ENCODE measurements at regions not wholly inside any gene's neighbourhood (a gene's known extent, or its start where the extent isn't known, plus 50 kb on each side); places are given as distances from the start of the nearest gene placed in this dataset.

DNA sequence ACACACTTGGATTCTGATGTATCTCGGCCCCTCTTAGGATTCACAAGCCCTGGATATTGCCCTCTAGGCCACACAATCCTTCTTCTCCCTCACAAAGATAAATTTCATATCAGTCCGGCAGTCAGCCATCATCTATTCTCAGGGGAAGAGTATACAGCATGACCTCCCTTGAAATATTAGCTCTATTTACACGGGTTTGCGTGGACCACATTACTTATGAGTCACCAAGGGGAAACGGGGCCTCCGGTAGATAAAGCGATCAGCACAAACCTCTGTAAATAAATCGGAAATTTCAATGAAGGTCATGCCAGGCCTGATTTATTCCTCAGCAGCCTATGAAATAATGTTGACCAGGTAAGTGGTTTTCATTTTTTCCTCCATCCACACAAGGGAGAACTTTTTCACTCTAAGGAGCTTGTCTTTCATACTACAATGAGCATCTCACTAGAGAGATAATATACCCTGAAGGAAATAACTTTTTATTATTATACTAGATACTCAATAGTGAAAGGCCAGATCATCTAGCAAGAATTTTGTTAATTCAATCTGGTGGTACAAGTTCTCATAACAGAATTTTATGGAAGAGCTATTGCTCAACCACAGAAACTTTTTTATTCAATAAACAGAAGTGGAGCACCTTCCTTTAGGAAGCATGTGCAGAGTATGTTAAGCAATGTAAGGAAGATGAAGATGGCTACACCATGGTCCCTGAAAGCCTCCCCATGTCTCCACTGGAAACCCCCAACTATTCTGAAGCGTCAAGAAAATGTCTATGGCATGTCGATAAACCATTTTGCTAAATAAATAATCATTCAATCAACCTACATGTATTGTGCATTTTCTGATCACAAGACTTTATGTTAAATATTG is 125.2 kb upstream of the PIK3C3 start:
- 90% methylated on average over 10 of the region's 10 CpGs for WGBS

GRCh38 chr18:41828137-41828536 is 126.9 kb upstream of the PIK3C3 start:
- no peaks in the 10 kb centered on the region for H3K4me1 ChIP-seq (ENCODE audit: control insufficient read depth in 4 of 4, insufficient read depth in 4 of 4, low read length in 3 of 4)
- no peak overlapping the region for H3K4me3 ChIP-seq (ENCODE audit: low read depth in 1 of 3, low read length in 3 of 3)
- H3K36me3 ChIP-seq (ENCODE audit: control insufficient read depth in 4 of 4, insufficient read depth in 3 of 4, low read depth in 1 of 4, low read length in 3 of 4): no peaks in the 10 kb centered on the region
- H3K27ac ChIP-seq (ENCODE audit: low read depth in 1 of 2, low read length in 2 of 2): no peak overlapping the region
- no peak overlapping the region for H3K9ac ChIP-seq (ENCODE audit: low read depth in 1 of 2, low read length in 2 of 2)
- no peak for TF ChIP-seq RXRA (IDR thresholded peaks at IDR 0.05)
- no peak for TF ChIP-seq YY1 (IDR thresholded peaks at IDR 0.05)
- no peak for TF ChIP-seq ATF3 (IDR thresholded peaks at IDR 0.05)
- TF ChIP-seq, protein P1, sequence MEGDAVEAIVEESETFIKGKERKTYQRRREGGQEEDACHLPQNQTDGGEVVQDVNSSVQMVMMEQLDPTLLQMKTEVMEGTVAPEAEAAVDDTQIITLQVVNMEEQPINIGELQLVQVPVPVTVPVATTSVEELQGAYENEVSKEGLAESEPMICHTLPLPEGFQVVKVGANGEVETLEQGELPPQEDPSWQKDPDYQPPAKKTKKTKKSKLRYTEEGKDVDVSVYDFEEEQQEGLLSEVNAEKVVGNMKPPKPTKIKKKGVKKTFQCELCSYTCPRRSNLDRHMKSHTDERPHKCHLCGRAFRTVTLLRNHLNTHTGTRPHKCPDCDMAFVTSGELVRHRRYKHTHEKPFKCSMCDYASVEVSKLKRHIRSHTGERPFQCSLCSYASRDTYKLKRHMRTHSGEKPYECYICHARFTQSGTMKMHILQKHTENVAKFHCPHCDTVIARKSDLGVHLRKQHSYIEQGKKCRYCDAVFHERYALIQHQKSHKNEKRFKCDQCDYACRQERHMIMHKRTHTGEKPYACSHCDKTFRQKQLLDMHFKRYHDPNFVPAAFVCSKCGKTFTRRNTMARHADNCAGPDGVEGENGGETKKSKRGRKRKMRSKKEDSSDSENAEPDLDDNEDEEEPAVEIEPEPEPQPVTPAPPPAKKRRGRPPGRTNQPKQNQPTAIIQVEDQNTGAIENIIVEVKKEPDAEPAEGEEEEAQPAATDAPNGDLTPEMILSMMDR (IDR thresholded peaks at IDR 0.05; ENCODE audit: low read depth, low read length, missing input control): no peak
- TF ChIP-seq, protein P2, sequence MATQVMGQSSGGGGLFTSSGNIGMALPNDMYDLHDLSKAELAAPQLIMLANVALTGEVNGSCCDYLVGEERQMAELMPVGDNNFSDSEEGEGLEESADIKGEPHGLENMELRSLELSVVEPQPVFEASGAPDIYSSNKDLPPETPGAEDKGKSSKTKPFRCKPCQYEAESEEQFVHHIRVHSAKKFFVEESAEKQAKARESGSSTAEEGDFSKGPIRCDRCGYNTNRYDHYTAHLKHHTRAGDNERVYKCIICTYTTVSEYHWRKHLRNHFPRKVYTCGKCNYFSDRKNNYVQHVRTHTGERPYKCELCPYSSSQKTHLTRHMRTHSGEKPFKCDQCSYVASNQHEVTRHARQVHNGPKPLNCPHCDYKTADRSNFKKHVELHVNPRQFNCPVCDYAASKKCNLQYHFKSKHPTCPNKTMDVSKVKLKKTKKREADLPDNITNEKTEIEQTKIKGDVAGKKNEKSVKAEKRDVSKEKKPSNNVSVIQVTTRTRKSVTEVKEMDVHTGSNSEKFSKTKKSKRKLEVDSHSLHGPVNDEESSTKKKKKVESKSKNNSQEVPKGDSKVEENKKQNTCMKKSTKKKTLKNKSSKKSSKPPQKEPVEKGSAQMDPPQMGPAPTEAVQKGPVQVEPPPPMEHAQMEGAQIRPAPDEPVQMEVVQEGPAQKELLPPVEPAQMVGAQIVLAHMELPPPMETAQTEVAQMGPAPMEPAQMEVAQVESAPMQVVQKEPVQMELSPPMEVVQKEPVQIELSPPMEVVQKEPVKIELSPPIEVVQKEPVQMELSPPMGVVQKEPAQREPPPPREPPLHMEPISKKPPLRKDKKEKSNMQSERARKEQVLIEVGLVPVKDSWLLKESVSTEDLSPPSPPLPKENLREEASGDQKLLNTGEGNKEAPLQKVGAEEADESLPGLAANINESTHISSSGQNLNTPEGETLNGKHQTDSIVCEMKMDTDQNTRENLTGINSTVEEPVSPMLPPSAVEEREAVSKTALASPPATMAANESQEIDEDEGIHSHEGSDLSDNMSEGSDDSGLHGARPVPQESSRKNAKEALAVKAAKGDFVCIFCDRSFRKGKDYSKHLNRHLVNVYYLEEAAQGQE (IDR thresholded peaks at IDR 0.05): no peak
- no peak for TF ChIP-seq NR2F2 (IDR thresholded peaks at IDR 0.05)
- TF ChIP-seq FOXA2 (IDR thresholded peaks at IDR 0.05): no peak
- TF ChIP-seq HNF4G (IDR thresholded peaks at IDR 0.05): no peak
- no peak for TF ChIP-seq HNF4A (conservative IDR thresholded peaks at IDR 0.05)
- TF ChIP-seq JUND (IDR thresholded peaks at IDR 0.05): no peak
- TF ChIP-seq SP1 (IDR thresholded peaks at IDR 0.05): no peak
- TF ChIP-seq RAD21 (IDR thresholded peaks at IDR 0.05): no peak
- TF ChIP-seq GABPA (IDR thresholded peaks at IDR 0.05 in 1 of 2, conservative IDR thresholded peaks at IDR 0.05 in 1 of 2): no peak
- TF ChIP-seq FOXA1 (IDR thresholded peaks at IDR 0.05): no peak
- H3K9me3 ChIP-seq (ENCODE audit: control insufficient read depth in 4 of 4, low read length in 3 of 4): no peaks in the 10 kb centered on the region
- DNase-seq (ENCODE audit: low spot score): no peak
- WGBS: 24% methylated on average over 2 of the region's 2 CpGs
- no peaks in the 10 kb centered on the region for H3K27me3 ChIP-seq (ENCODE audit: control insufficient read depth in 4 of 4, insufficient read depth in 4 of 4, low read length in 3 of 4)

More for the DNA sequence above, 125.2 kb upstream of the PIK3C3 start:
- H3K4me3 ChIP-seq (ENCODE audit: low read depth in 1 of 3, low read length in 3 of 3): no peak overlapping the region
- DNase-seq (ENCODE audit: low spot score): no peak
- H3K27ac ChIP-seq (ENCODE audit: low read depth in 1 of 2, low read length in 2 of 2): no peak overlapping the region
- TF ChIP-seq EGR1 (IDR thresholded peaks at IDR 0.05; ENCODE audit: low read depth in 2 of 2) (no peak), NR2F2 (IDR thresholded peaks at IDR 0.05) (no peak)
- TF ChIP-seq, protein P2 (IDR thresholded peaks at IDR 0.05): no peak
- no peaks in the 10 kb centered on the region for H3K9me3 ChIP-seq (ENCODE audit: control insufficient read depth in 4 of 4, low read length in 3 of 4)
- H3K4me1 ChIP-seq (ENCODE audit: control insufficient read depth in 4 of 4, insufficient read depth in 4 of 4, low read length in 3 of 4): no peaks in the 10 kb centered on the region
- no peaks in the 10 kb centered on the region for H3K36me3 ChIP-seq (ENCODE audit: control insufficient read depth in 4 of 4, insufficient read depth in 3 of 4, low read depth in 1 of 4, low read length in 3 of 4)
- H3K9ac ChIP-seq (ENCODE audit: low read depth in 1 of 2, low read length in 2 of 2): no peak overlapping the region
- no peaks in the 10 kb centered on the region for H3K27me3 ChIP-seq (ENCODE audit: control insufficient read depth in 4 of 4, insufficient read depth in 4 of 4, low read length in 3 of 4)

All from liver (tissue), 8 donors.